HEK293T (cell line): ENCODE measurements at regions not wholly inside any gene's neighbourhood (a gene's known extent, or its start where the extent isn't known, plus 50 kb on each side); places are given as distances from the start of the nearest gene placed in this dataset.

Experiments
- ARNT ChIP-seq: fragments of 450-650 bp; IDR thresholded peaks from 2 replicates; pipeline ENCODE4 v1.6.1; 2017; ENCODE audit warnings: mild to moderate bottlenecking
- BHLHE40 ChIP-seq: fragments of 450-650 bp; IDR thresholded peaks from 2 replicates; pipeline ENCODE4 v1.6.1; 2016; ENCODE audit warnings: mild to moderate bottlenecking, moderate library complexity, borderline replicate concordance
- CTBP1 ChIP-seq: fragments of 450-650 bp; IDR thresholded peaks from 2 replicates; pipeline ENCODE4 v1.6.1; 2016; ENCODE audit warnings: borderline replicate concordance
- ELF4 ChIP-seq: fragments of 450-650 bp; IDR thresholded peaks from 2 replicates; pipeline ENCODE4 v1.6.1; 2017; ENCODE audit warnings: antibody characterized with exemption
- FOXK2 ChIP-seq: fragments of 450-650 bp; IDR thresholded peaks from 2 replicates; pipeline ENCODE4 v1.6.1; 2016; ENCODE audit warnings: mild to moderate bottlenecking
- FOXM1 ChIP-seq: fragments of 450-650 bp; IDR thresholded peaks from 2 replicates; pipeline ENCODE4 v1.6.1; 2017; ENCODE audit warnings: mild to moderate bottlenecking, borderline replicate concordance
- HDGF ChIP-seq: fragments of 450-650 bp; IDR thresholded peaks from 2 replicates; pipeline ENCODE4 v1.6.1; 2017; ENCODE audit warnings: antibody characterized with exemption, borderline replicate concordance
- L3MBTL2 ChIP-seq: fragments of 450-650 bp; conservative IDR thresholded peaks from 2 replicates; pipeline ENCODE4 v1.6.1; 2016; ENCODE audit warnings: mild to moderate bottlenecking
- LEF1 ChIP-seq: fragments of 450-650 bp; IDR thresholded peaks from 2 replicates; pipeline ENCODE4 v1.6.1; 2017; ENCODE audit warnings: mild to moderate bottlenecking, borderline replicate concordance
- SUZ12 ChIP-seq: fragments of 450-650 bp; IDR thresholded peaks from 2 replicates; pipeline ENCODE4 v1.6.1; 2016; ENCODE audit warnings: mild to moderate bottlenecking
- TARDBP ChIP-seq: fragments of 450-650 bp; IDR thresholded peaks from 2 replicates; pipeline ENCODE4 v1.6.1; 2016
- TF ChIP-seq, protein P1 (sequence below): fragments of 450-650 bp; IDR thresholded peaks from 2 replicates; pipeline ENCODE4 v1.6.1; 2016

DNA sequence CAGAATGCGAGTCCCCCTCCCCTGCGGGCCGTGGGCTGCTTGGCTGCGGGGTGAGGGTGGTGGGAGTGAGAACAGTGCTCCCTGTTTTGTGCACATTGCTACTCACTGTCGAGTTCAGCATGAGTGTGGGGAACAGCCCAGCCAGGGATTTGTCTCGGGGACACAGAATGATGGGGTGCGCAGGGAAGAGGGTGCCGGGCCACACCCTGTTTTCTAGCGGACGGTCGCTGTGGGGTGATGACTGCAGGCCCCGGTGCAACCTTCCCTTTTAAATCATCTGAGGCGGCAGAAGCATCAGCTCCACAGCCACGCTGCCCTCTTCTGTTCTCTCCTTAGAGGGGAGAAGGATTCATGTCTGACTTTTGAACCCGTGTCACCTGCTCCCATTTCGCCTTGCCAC, 1051.2 kb downstream of the TBC1D22A start:
- TF ChIP-seq FOXM1 (no peak), BHLHE40 (no peak), HDGF (no peak), CTBP1 (no peak), SUZ12 (no peak), LEF1 (no peak), TARDBP (no peak), ARNT (no peak), FOXK2 (no peak), ELF4 (no peak), L3MBTL2 (no peak)
- TF ChIP-seq, protein P1, sequence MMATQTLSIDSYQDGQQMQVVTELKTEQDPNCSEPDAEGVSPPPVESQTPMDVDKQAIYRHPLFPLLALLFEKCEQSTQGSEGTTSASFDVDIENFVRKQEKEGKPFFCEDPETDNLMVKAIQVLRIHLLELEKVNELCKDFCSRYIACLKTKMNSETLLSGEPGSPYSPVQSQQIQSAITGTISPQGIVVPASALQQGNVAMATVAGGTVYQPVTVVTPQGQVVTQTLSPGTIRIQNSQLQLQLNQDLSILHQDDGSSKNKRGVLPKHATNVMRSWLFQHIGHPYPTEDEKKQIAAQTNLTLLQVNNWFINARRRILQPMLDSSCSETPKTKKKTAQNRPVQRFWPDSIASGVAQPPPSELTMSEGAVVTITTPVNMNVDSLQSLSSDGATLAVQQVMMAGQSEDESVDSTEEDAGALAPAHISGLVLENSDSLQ, result no peak
